NCI-H2029 (cell line): ENCODE measurements at regions not wholly inside any gene's neighbourhood (a gene's known extent, or its start where the extent isn't known, plus 50 kb on each side); places are given as distances from the start of the nearest gene placed in this dataset.
"Not testable (repeated sequence)": the region's sequence is repeated elsewhere in the genome, so short reads cannot be mapped to it uniquely, and the experiment has no call there.

ENCODE experiments used
- DNase-seq: peaks from one replicate; lab custom pipeline; 2025; lab: John Stamatoyannopoulos, UW

DNA sequence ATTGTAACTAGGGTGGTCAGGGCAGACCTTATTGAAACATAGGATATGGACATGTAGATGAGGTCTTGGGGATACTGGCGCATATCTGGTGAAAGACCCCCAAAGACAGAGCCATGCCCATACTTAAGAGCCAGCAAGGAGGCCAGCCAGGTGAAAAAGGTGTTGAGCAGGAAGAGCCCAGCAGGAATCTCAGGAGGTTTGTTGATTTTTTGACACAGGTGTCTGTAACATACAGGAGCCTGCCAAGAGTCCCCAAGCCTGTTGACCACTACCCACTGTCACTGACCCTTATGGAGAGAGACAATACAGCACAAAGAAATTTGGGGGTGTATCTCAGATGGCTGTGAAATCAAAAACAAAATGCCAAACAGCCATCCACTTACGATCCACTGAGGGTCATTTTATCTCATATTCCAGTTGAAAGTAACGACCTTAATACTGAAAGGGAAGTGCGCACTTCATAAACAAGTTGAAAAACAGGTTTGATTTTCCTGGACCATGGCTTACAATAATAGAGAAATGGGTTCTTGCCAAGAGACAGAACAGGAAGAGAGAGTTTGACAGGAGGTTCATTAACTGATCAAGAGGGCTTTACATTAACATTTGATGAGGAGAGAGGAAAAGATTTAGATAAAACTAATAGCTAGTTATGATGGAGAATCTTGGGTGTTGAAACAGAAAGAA is 163.6 kb downstream of the GLUL start:
- DNase-seq: peak; percentile 81

DNA sequence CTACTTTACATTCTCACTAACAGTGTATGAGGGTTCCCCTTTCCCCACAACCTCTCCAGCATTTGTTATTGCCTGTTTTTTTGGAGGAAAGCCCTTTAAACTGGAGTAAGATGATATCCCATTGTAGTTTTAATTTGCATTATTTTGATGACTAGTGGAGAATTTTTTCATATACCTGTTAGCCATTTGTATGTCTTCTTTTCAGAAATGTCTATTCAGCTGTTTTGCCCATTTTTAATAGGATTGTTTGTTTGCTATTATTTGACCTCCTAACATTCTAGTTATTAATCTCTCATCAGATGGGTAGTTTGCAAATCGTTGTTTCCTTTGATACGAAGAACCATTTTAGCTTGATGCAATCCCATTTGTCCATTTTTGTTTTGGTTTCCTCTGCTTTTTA is 165.0 kb downstream of the GLUL start:
- no peak for DNase-seq

- not testable (repeated sequence) for DNase-seq
Measured at GRCh38 chr1:182225755-182226154, 164.2 kb upstream of the ZNF648 start.

DNA sequence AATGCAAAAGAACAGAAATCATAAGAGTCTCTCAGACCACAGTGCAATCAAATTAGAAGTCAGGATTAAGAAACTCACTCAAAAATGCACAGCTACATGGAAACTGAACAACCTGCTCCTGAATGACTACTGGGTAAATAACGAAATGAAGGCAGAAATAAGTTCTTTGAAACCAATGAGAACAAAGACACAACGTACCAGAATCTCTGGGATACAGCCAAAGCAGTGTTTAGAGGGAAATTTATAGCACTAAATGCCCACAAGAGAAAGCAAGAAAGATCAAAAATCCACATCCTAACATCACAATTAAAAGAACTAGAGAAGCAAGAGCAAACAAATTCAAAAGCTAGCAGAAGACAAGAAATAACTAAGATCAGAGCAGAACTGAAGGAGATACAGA is 160.5 kb upstream of the ZNF648 start:
- not testable (repeated sequence) for DNase-seq

GRCh38 chr1:182221367-182221766 is 159.9 kb upstream of the ZNF648 start:
- not testable (repeated sequence) for DNase-seq

DNA sequence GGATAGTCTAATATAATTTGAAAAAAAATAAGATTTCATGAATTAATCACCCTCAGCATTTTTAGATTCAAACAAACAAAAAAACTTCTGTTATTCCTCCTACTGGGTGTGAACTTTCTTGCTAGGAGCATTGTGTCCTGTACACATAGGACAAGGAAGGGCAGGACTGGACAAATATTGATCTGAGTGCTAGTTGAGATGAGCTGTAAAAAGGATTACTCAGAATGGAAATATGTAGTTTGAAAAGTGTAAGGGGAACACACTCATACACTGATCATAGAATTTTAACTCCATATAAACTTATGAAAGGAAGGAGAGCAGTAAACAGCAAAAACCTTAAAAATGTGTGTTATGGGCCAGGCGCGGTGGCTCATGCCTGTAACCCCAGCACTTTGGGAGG is 156.5 kb upstream of the ZNF648 start:
- no peak for DNase-seq

DNA sequence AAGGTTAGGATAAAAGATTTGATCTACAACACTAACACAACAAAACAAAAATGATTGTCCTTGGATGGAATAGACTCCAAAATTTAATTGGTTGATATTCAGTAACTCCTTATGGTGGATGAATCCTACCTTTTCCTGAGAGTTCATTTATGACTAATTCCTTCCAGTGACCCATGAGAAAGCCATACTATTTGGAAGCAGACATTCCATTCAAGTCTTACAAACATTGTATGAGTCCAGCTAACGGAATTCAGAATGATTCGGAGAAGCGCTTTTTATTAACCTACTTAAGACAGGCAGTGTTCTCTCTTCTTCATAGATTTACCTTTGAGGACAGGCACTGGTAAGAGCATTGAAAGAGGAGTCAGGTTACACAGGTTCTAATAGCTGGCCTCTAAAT is 155.6 kb upstream of the ZNF648 start:
- DNase-seq: no peak

- no peak for DNase-seq
Measured at GRCh38 chr1:182215764-182216163, 154.3 kb upstream of the ZNF648 start.

DNA sequence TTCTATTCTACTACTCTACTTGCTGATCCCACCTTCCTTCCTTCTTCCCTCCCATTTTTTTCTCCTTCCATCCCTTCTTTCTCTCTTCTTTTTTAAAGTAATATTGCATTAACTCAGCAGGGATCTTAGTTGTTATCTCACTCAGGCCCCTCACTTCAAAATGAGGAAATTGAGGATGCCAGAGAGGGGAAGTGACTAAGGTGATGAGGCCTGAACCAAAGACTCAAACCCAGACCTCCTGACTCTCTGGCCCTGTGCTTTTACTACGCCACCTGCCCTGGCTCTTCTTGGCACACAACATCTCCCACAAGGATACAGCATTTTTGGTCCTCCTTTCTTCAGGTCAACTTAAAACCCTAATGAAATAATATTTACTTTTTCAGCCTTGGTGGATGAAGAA is 151.7 kb upstream of the ZNF648 start:
- DNase-seq: no peak

GRCh38 chr1:182211386-182211785 is 149.9 kb upstream of the ZNF648 start:
- no peak for DNase-seq

DNA sequence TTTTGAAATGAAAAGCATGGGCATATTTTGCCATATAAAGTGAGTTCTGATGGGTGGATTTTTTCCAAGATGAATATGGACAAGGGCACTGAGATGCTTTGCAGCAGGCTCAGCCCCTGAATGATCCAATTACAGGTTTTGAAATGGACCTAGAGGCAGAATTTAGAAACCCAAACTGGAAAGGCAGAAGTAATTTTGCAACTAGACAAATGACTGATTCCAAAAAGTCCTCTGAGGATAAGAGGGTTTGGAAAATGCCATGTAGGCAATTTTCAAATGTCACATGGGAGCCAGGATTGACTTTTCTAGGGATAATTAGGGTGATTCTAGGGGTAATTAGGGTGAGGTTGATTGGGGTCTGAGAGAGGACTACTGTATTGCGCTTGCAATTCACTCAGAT is 148.9 kb upstream of the ZNF648 start:
- DNase-seq: no peak

GRCh38 chr1:182207300-182207699 is 145.8 kb upstream of the ZNF648 start:
- DNase-seq: no peak

DNA sequence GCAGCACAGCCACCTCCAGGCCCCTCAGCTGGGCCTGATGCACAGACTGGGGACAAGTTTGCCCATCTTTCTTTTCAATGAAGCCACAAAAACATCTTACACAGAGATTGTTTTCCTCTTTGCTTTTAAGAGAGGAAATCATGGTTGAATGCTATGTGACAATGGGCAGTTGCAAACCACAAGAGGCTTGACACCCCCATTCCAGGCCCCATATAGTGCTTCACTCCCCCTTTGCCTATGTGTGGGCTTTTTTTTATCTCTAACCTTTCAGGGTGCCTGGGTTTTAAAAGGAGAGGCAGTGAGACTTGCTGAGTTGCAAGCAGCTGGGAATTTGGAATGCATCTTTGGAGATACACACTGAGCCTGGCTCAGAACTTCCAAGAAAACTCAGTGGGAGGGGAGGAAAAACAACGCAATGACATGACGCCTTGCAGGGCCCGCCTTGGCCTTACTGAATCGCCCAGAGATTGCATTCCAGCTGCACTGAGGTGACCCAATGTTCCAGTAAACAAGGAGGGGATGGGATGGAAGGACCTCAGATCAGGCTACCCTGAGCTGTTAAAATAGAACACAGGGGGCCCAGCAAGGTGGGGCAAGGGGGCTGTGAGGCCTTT is 145.2 kb upstream of the ZNF648 start:
- DNase-seq: no peak

- DNase-seq: no peak
Measured at GRCh38 chr1:182205351-182206022, 144.0 kb upstream of the ZNF648 start.

DNA sequence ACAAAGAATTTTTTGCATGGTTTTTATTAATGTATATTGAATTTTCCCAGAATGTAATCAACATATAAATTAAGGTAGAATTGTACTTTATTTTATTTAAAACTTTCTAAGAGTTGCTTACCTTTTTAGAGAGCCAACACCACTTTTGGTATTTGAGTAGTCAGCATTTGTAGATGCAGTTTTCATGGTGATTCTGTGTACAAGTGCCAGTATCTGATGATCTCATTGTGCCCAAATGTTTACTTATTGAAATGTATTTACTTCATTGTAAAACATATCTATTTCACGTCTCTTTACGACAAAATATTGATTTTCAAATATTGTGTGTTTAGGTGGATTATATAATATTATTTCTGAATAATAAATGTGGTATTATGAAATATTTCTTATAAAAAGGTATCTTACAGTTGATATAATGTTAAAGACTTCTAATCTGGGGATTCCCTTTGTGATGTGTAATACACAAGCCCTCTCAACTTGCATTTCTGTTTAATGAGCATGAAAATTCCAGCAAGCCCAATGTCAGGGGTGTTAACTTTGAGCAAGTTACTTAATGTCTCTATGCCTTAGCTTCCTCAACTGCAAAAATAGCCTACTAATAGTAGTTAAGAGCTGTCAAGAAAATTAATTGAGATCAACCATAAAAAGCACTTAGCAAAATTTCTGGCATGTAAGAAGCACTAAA is 141.8 kb upstream of the ZNF648 start:
- no peak for DNase-seq

DNA sequence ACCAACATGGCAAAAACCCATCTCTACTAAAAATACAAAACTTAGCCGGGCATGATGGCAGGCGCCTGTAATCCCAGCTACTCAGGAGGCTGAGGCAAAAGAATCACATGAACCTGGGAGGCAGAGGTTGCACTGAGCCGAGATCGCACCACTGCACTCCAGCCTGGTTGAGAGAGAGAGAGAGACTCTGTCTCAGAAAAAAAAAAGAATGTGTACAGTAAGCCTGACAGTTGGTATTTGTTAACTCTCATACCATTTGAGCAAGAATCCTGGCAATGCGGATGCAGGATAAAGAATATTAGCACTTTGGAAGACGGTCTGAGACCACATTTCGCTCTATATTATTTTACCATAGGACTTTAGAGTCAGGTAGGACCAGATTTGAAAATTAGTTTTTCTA is 140.0 kb upstream of the ZNF648 start:
- not testable (repeated sequence) for DNase-seq

DNA sequence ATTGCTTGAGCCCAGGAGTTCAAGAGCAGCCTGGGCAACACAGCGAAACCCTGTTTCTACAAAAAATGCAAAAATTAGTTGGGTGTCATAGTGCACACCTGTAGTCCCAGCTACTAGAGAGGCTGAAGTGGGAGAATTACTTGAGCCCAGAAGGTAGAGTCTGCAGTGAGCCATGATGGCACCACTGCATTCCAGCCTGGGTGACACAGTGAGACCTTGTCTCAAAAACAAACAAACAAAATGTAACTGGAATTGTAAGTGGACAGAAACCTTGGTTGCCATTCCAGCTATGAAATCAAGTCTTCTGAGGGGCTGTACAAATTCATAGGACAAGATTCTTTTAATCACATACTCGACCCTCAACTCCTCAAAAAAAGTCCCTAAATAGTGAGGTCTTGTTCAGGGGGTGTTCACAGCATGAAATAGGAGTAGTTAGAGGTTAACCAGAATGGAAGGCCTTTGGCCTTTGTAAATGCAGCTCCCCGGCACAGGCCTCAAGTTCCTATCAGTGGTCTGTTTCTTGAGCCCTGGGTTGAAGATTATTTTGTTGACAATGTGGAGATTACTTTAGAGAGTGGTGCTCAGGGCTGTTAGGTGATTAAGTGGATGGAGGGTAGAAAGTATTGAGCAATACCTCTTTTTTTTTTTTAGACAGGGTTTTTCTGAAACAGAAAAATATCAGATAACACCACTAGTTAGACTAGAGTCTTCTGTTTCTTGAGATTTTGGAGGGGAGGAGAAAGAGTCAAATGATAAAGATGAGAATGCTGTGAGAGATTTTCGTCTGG is 138.7 kb upstream of the ZNF648 start:
- DNase-seq: no peak

- no peak for DNase-seq
Measured at GRCh38 chr1:182198006-182198605, 136.6 kb upstream of the ZNF648 start.

- no peak for DNase-seq
Measured at GRCh38 chr1:182196897-182197870, 135.7 kb upstream of the ZNF648 start.

DNA sequence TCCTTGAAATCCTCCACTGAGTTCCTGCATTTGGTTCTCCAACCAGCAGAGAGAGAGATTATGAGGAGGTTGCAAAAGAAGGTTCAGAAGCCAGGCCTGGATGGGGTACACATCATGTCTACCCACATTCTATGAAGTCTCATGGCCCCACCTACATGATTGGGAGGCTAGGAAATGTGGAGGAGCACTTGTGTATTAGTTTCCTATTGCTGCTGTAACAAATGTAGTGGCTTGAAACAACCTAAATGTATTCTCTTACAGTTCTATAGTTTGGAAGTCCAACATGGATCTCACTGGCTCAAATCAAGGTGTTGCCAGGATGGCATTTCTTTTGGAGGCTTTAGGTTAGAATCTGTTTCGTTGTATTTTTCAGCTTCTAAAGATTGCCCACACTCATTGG is 134.2 kb upstream of the ZNF648 start:
- DNase-seq: no peak
